Astrocyte of the cerebellum (primary cell): ENCODE measurements at regions not wholly inside any gene's neighbourhood (a gene's known extent, or its start where the extent isn't known, plus 50 kb on each side); places are given as distances from the start of the nearest gene placed in this dataset.

Experiments used
- DNase-seq: peaks from one replicate; pipeline ENCODE4 v3.0.0-alpha.2; 2011; ENCODE audit warnings: low read depth
- H3K4me3 ChIP-seq: 2 replicates; pipeline ENCODE4 v1.5.1; 2011; ENCODE audit warnings: mild to moderate bottlenecking, low read depth, low read length, moderate library complexity
- in situ Hi-C: cut with HindIII; loops from 2 replicates; pipeline ENCODE4 v1.10.0; 2017; ENCODE audit warnings: low sequenced_read_pairs
- TF ChIP-seq, protein P1 (sequence below): IDR thresholded peaks from 2 replicates; pipeline ENCODE4 v1.5.1; 2012; ENCODE audit warnings: low read length, low read depth, moderate library complexity, mild to moderate bottlenecking; ENCODE audit errors: missing control alignments

DNA sequence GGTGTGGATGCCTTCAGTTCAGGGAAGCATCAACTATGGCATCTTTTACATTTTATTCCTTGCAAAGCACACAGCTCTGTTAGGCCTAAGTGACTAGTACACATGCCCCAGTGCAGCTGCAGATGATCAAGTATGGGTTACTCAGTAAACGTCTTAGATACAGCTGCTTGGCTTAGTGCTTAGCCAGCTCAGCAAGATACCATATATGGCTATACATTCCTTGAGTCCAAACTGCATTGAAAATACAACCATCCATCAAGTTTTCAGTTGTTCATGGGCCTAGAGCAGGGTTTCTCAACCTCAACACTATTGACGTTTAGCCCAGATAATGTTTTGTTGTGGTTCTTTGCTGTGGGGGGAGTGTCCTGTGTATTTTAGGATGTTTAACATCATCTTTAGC, 769.9 kb downstream of the TSN start:
- in situ Hi-C loops = no loop called here

DNA sequence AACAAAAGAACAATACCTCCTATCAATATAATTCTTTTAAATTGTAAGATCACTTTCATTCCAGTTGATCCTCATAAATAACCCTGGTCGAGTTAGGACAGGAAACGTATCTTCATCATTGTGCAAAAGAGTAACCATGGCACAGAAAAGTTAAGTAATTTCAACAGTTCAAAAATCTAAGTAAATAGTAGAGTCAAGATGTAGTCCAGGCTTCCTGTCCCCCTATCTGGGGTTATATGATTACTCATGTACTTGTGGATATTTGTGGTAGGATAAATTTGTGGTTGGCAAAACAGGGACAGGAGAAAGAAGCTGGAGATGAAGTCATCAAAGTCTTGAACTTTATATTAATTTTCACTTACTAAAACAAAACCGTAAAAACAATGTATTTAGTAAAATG, 772.6 kb downstream of the TSN start:
- no peak for DNase-seq
- in situ Hi-C loops = no loop called here
- no peak overlapping the region for H3K4me3 ChIP-seq
- TF ChIP-seq, protein P1, sequence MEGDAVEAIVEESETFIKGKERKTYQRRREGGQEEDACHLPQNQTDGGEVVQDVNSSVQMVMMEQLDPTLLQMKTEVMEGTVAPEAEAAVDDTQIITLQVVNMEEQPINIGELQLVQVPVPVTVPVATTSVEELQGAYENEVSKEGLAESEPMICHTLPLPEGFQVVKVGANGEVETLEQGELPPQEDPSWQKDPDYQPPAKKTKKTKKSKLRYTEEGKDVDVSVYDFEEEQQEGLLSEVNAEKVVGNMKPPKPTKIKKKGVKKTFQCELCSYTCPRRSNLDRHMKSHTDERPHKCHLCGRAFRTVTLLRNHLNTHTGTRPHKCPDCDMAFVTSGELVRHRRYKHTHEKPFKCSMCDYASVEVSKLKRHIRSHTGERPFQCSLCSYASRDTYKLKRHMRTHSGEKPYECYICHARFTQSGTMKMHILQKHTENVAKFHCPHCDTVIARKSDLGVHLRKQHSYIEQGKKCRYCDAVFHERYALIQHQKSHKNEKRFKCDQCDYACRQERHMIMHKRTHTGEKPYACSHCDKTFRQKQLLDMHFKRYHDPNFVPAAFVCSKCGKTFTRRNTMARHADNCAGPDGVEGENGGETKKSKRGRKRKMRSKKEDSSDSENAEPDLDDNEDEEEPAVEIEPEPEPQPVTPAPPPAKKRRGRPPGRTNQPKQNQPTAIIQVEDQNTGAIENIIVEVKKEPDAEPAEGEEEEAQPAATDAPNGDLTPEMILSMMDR = no peak

More for the DNA sequence above, 769.9 kb downstream of the TSN start:
- H3K4me3 ChIP-seq = no peak overlapping the region
- TF ChIP-seq, protein P1 = no peak
- no peak for DNase-seq

DNA sequence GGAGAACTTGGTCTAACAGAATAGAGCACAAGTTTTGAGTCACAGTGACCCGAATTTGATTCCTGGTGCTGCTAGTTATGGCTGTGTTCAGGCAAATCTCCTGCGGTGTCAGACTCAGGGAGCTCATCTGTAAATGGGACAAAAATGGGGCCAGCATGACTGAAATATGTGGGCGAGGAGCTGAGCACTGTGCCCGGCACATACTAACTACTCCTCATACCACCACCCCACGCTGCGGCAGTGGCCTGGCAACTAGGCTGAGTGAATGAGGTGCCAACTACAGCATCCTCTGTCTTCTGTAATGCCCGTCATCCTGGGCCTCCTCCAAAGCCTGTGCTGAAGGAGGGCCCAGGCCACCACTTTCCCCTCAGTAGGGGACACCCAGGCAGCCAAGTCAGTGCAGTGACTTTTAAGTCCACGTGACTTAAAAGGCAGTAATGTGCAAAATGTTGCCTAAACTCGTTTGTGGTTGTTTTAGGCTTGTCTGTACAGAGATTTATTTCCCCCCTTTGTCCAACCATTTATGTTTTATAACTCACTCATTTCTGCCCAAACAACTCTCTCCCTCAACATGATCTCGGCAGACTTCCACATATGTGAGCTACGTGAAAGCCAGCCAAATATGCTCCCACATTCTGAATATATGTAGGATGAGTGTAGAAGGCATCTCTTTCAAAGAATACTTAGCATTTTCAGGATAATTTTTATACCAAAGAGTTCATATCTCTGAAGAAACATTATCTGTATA, 773.7 kb downstream of the TSN start:
- in situ Hi-C loops = no loop called here
- H3K4me3 ChIP-seq = no peak overlapping the region
- TF ChIP-seq, protein P1 = no peak
- no peak for DNase-seq

DNA sequence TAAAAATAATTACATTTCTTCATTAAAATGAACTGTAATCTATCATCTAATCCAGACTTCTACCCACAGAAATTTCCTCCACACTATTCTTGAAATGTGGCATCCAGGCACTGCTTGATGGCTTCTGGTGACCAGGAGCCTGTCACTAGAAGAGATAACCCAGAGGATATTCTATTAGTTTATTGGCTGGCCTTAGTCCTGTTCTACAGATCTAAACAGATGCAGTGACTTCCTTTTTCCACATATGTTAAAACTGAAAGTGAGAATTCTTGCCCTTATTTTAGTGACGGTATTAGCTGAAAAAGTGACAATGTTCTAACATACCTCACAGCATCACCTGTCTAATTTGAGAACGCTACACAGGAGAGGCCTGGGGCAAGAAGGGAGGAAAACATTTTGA, 775.4 kb downstream of the TSN start:
- TF ChIP-seq, protein P1 = no peak
- in situ Hi-C loops = no loop called here
- DNase-seq = no peak
- no peak overlapping the region for H3K4me3 ChIP-seq

DNA sequence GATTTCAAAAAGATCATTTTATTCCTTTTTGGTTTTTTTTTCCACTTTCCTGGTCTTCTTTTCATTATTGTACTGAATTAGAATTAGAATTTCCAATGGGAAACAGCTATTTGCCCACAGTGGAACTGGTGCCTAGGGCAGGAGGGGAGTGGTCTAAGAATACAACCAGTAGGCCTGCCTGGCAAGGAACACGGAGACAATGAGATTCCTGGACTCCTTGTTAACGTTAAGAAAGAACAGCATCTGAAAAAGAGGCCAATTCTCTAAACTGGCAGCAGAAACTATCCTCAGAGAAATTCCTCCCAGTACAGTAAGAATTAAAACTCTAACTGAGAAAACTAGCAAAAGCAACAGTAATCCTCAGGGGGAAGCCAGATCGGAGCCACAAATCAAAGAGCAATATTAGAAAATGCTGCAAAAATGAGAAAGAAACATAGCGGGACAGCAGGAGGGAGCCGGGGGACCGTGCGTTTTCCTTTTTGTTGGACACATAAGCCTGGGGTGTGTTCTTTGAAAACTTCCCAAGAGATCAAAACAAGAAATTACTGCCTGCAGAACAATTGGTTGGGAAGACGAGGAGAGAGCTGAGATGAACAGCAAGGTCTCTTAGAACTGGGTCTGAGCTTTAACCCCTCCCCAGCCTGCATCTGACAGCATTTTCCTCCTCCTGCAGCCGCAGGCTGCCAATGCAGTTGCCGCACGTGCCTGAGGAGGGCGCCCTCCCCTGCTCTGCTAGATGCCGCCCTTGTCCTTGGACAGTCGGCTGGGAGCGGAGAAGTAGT, 776.0 kb downstream of the TSN start:
- no peak overlapping the region for H3K4me3 ChIP-seq
- in situ Hi-C loops = no loop called here
- DNase-seq = no peak
- TF ChIP-seq, protein P1 = no peak

DNA sequence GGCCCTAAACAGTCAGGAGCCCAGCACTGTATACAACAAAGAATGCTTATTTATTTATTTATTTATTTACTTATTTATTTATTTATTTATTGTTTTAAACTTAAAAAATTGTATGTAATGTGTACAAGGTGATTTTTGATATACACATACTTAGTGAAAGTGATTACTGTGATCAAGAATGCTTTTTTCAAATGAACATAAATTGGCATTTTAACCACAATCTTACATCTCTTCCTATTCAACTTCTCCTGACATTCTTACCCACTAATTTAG, 776.6 kb downstream of the TSN start:
- in situ Hi-C loops = no loop called here

More for the DNA sequence above, 776.6 kb downstream of the TSN start:
- no peak overlapping the region for H3K4me3 ChIP-seq
- DNase-seq = no peak
- TF ChIP-seq, protein P1 = no peak
